ENCODE measurements at regions not wholly inside any gene's neighbourhood (a gene's known extent, or its start where the extent isn't known, plus 50 kb on each side); places are given as distances from the start of the nearest gene placed in this dataset.
"Not testable (repeated sequence)": the region's sequence is repeated elsewhere in the genome, so short reads cannot be mapped to it uniquely, and the experiment has no call there.

GRCh38 chr11:13134066-13134465, 125.0 kb downstream of the RASSF10 start:
- H3K36me3 Mint-ChIP-seq: no peaks in the 10 kb centered on the region
- H3K4me1 Mint-ChIP-seq: peaks cover 9 to 20% of the 10 kb centered on the region in 2 donors
- DNase-seq: no peak
- H3K9me3 Mint-ChIP-seq: peaks cover 0 to 2% (median 0%) of the 10 kb centered on the region in 6 donors
- no peak overlapping the region for H3K4me3 Mint-ChIP-seq
- peaks cover 0 to 7% (median 3%) of the 10 kb centered on the region in 3 donors for H3K27me3 Mint-ChIP-seq (ENCODE audit: low read depth in 3 of 3)
- no peak overlapping the region for H3K27ac Mint-ChIP-seq

GRCh38 chr11:13134886-13135285, 125.8 kb downstream of the RASSF10 start:
- DNase-seq: no peak
- no peak overlapping the region for H3K4me3 Mint-ChIP-seq
- peaks cover 3 to 4% (median 4%) of the 10 kb centered on the region in 3 donors for H3K27me3 Mint-ChIP-seq (ENCODE audit: low read depth in 3 of 3)
- peaks cover 9 to 20% of the 10 kb centered on the region in 2 donors for H3K4me1 Mint-ChIP-seq
- no peak overlapping the region for H3K27ac Mint-ChIP-seq
- peaks cover 0 to 2% (median 0%) of the 10 kb centered on the region in 6 donors for H3K9me3 Mint-ChIP-seq
- H3K36me3 Mint-ChIP-seq: no peaks in the 10 kb centered on the region

GRCh38 chr11:13135385-13136271, 126.5 kb downstream of the RASSF10 start:
- Mint-ChIP-seq H3K27ac (no peak overlapping the region), H3K4me1 (peaks cover 9 to 20% of the 10 kb centered on the region in 2 donors), H3K4me3 (no peak overlapping the region), H3K36me3 (no peaks in the 10 kb centered on the region), H3K27me3 (ENCODE audit: low read depth in 3 of 3) (peaks cover 3 to 6% (median 4%) of the 10 kb centered on the region in 3 donors), H3K9me3 (peaks cover 0 to 2% (median 0%) of the 10 kb centered on the region in 6 donors)
- no peak for DNase-seq

DNA sequence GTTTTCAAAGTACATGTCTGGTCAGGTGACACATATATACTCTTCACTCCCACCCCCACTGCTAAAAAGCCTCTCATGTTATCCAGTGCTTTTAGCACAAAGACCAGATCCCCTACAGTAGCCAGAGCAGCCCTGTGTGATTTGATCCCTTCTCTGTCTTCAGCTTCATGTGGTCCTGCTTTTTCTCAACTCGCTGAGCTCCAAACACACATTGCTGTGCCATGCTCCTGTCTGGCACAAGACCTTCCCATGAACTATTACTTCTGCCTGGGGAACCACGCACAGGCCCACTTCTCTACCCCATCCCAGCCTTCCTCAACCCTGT, 127.1 kb downstream of the RASSF10 start:
- H3K4me1 Mint-ChIP-seq: peaks cover 9 to 18% of the 10 kb centered on the region in 2 donors
- peaks cover 0 to 2% (median 0%) of the 10 kb centered on the region in 6 donors for H3K9me3 Mint-ChIP-seq
- peaks cover 0 to 1% (median 0%) of the 10 kb centered on the region in 3 donors for H3K36me3 Mint-ChIP-seq
- no peak overlapping the region for H3K4me3 Mint-ChIP-seq
- H3K27ac Mint-ChIP-seq: no peak overlapping the region
- no peak for DNase-seq
- peaks cover 3 to 6% (median 4%) of the 10 kb centered on the region in 3 donors for H3K27me3 Mint-ChIP-seq (ENCODE audit: low read depth in 3 of 3)

DNA sequence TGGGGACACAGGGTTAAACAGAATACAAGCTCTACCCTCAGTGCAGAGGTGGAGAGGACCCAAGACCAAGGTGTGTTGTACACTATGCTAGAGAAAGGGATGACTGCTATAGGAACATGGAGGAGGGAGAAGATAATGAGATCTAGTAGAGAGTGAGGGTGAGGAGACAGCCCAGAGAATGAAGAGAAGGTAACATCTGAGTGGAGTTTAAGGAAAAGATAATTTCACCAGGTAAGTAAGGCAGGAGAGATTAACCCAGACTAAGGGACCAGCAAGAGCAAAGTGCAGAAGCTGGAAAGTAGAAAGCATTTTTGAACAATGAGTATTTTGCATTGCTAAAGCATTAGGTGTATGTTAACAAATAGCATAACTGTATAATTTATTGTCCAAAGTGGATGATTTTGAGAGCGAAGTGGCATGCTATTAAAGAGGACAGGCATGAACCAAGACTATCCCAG, 128.8 kb downstream of the RASSF10 start:
- Mint-ChIP-seq H3K9me3 (peaks cover 0 to 2% (median 0%) of the 10 kb centered on the region in 6 donors), H3K4me1 (peaks cover under 1 to 4% of the 10 kb centered on the region in 2 donors), H3K4me3 (no peak overlapping the region), H3K36me3 (peaks cover 0 to 3% (median 0%) of the 10 kb centered on the region in 3 donors), H3K27ac (no peak overlapping the region), H3K27me3 (ENCODE audit: low read depth in 3 of 3) (peaks cover 2 to 8% (median 2%) of the 10 kb centered on the region in 3 donors)
- DNase-seq: no peak

- H3K36me3 Mint-ChIP-seq: not testable (repeated sequence)
Observed at GRCh38 chr11:13139085-13139484, 130.0 kb downstream of the RASSF10 start.

GRCh38 chr11:13140028-13140870, 131.1 kb downstream of the RASSF10 start:
- Mint-ChIP-seq H3K9me3 (peaks cover 0 to 2% (median 0%) of the 10 kb centered on the region in 6 donors), H3K27me3 (ENCODE audit: low read depth in 3 of 3) (peaks cover 2 to 13% (median 6%) of the 10 kb centered on the region in 3 donors), H3K4me1 (no peaks in the 10 kb centered on the region)

More at GRCh38 chr11:13139085-13139484, 130.0 kb downstream of the RASSF10 start:
- H3K4me3 Mint-ChIP-seq, DNase-seq, H3K4me1 Mint-ChIP-seq, H3K27ac Mint-ChIP-seq, H3K9me3 Mint-ChIP-seq: not testable (repeated sequence)
- peaks cover 2 to 10% (median 4%) of the 10 kb centered on the region in 3 donors for H3K27me3 Mint-ChIP-seq (ENCODE audit: low read depth in 3 of 3)

GRCh38 chr11:13140873-13141655, 131.9 kb downstream of the RASSF10 start:
- peaks cover 0 to 3% (median 0%) of the 10 kb centered on the region in 3 donors for H3K36me3 Mint-ChIP-seq
- no peak for DNase-seq
- peaks cover 2 to 19% (median 6%) of the 10 kb centered on the region in 3 donors for H3K27me3 Mint-ChIP-seq (ENCODE audit: low read depth in 3 of 3)
- H3K27ac Mint-ChIP-seq: no peak overlapping the region
- no peaks in the 10 kb centered on the region for H3K4me1 Mint-ChIP-seq
- H3K9me3 Mint-ChIP-seq: peaks cover 0 to 2% (median 0%) of the 10 kb centered on the region in 6 donors
- no peak overlapping the region for H3K4me3 Mint-ChIP-seq

More at GRCh38 chr11:13140028-13140870, 131.1 kb downstream of the RASSF10 start:
- peaks cover 0 to 3% (median 0%) of the 10 kb centered on the region in 3 donors for H3K36me3 Mint-ChIP-seq
- no peak for DNase-seq
- peak overlapping the region in 1 of 6 donors; percentile 2 for H3K27ac Mint-ChIP-seq
- no peak overlapping the region for H3K4me3 Mint-ChIP-seq

DNA sequence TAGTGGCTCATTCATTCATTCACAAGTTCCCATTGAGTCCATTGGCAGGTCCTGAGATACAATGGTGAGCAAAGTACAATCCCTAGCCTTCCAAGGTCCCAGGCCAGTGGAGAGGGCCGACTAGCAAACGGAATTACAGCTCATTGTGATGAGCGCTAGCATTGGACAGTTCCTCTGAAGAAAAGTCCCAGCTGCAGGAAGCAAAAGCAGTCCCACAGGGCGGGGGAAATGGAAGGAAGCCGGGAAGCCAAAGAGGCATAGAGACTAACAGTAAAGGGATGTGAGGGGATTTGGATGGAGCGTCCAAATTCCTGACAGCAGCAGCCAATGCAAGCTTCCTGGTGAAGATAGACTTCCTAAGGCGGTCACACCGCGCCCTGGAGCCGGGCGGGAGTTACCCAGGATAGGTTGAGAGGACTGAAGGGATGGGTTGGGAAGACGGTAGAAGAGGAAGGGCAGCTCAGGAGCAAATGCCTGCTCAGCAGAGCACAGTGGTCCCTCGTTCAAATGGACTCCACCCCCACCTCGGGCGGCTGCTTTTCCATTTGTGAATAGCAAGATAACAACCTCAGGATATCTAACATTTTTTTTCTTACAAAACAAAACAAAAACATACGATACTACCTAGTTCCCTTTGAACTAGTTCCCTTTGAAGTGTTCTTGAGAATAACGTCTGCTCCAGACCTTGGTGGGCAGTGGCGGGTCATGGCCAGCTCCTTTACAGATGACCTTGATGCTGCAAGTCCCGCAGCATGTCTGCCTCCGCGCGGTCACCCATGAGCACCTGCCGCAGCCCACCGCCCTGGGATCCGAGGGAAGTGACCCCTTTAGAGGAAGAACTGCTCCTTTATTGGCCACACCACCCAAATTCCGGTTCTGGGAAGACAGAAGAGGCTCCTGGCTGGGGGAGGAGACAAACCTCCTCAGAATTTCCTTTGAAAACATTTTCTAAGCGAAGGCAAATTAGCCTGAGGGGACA, 132.9 kb downstream of the RASSF10 start:
- Mint-ChIP-seq H3K27ac (no peak overlapping the region), H3K4me1 (no peaks in the 10 kb centered on the region)

DNA sequence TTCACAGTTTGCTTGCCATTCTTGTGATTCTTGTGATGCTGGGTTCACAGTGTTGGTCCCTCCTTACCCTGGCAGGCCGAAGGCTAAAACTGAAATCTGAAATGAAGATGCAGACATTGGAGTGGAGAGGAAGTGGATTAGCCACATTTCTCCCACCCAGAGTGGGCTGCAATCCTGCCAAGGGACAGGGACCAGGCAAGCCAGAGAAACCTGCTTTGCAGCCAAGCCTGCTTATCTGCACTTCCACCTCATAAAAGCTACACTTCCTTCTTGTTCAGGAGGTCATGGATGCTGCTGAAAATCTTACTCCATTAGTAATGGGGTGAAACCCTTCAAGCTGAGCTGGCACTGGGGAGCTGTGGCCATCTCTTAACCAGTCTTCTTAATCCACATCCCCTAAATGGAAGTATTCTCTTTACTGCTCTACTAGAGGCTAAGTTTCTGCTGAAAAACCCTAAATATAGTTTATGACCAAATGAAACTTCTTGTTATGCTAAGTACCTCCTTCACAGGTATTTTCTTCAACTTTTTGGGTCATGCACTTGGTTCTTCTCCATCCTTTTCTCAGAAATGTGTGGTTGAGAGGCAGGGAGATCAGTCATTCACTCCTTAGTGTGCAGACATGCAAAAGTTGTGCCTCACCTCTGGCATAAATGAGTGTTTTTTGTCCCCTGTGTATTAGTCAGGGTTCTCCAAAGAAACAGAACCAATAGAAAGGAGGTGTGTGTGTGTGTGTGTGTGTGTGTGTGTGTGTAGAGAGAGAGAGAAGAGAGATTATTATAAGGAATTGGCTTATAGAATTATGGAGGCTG, 133.9 kb upstream of the BMAL1 start:
- no peak for DNase-seq
- H3K27me3 Mint-ChIP-seq (ENCODE audit: low read depth in 3 of 3): peaks cover 2 to 19% (median 6%) of the 10 kb centered on the region in 3 donors
- H3K9me3 Mint-ChIP-seq: no peaks in the 10 kb centered on the region
- no peaks in the 10 kb centered on the region for H3K4me1 Mint-ChIP-seq
- H3K4me3 Mint-ChIP-seq: no peak overlapping the region
- no peak overlapping the region for H3K27ac Mint-ChIP-seq
- peaks cover 0 to 3% (median 0%) of the 10 kb centered on the region in 3 donors for H3K36me3 Mint-ChIP-seq

More for the DNA sequence above, 132.9 kb downstream of the RASSF10 start:
- H3K27me3 Mint-ChIP-seq (ENCODE audit: low read depth in 3 of 3): peaks cover 2 to 19% (median 6%) of the 10 kb centered on the region in 3 donors
- no peak overlapping the region for H3K4me3 Mint-ChIP-seq
- H3K9me3 Mint-ChIP-seq: no peaks in the 10 kb centered on the region
- H3K36me3 Mint-ChIP-seq: peaks cover 0 to 3% (median 0%) of the 10 kb centered on the region in 3 donors
- DNase-seq: no peak

GRCh38 chr11:13145461-13145860, 132.1 kb upstream of the BMAL1 start:
- Mint-ChIP-seq H3K27me3 (ENCODE audit: low read depth in 3 of 3) (peaks cover 2 to 17% (median 6%) of the 10 kb centered on the region in 3 donors), H3K4me3 (no peak overlapping the region), H3K36me3 (peaks cover 0 to 3% (median 0%) of the 10 kb centered on the region in 3 donors), H3K27ac (no peak overlapping the region), H3K4me1 (no peaks in the 10 kb centered on the region), H3K9me3 (no peaks in the 10 kb centered on the region)
- DNase-seq: no peak

All from immature natural killer cell (primary cell).